ENCODE measurements at regions not wholly inside any gene's neighbourhood (a gene's known extent, or its start where the extent isn't known, plus 50 kb on each side); places are given as distances from the start of the nearest gene placed in this dataset.

- TF ChIP-seq CTCF (IDR thresholded peaks at IDR 0.05; ENCODE audit: insufficient read depth, low read length, poor library complexity, severe bottlenecking) (no peak), EZH2phosphoT487 (conservative IDR thresholded peaks at IDR 0.05; ENCODE audit: low read length) (no peak)
Measured at GRCh38 chr13:68076046-68076445, 845.9 kb upstream of the PCDH9 start.
